ENCODE measurements at regions not wholly inside any gene's neighbourhood (a gene's known extent, or its start where the extent isn't known, plus 50 kb on each side); places are given as distances from the start of the nearest gene placed in this dataset.

DNA sequence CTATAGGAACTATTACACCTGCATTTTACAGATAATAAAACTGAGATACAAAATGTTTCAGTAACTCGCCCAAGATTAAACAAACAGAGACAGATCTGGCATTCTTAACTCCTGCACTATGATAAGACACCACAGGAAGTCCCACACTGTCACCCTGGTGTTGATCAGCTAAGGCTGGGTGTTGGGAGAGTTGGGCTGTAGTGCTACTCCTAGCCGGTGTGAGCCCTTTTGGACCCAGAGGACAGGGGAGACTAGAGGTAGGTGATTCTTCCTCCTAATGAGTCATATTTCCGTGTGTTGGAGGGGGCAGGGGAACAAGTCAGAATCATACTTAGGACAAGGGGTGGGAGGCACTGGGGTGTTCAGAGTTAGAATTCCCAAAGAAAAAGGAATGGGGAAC lies 353.2 kb upstream of the TENM4 start:
- H4K5ac ChIP-seq (ENCODE audit: low read depth, low read length) = no peak overlapping the region
- no peak overlapping the region for H3K56ac ChIP-seq (ENCODE audit: extremely low read depth, insufficient read depth, low read length)
- intact Hi-C loops (cut with micrococcal nuclease) = no loop called here
- H4K20me1 ChIP-seq (ENCODE audit: insufficient read depth, low read length) = no peaks in the 10 kb centered on the region
- H3K9me3 ChIP-seq (ENCODE audit: control insufficient read depth, insufficient read depth, low read length) = no peaks in the 10 kb centered on the region
- dilution Hi-C loops (cut with HindIII; ENCODE audit: low sequenced_read_pairs, unreplicated experiment) = no loop called here
- no peak overlapping the region for H3K27ac ChIP-seq (ENCODE audit: insufficient read depth, low read length)
- BruUV-seq (replicated peaks) = no TSS peak
- WGBS, 2 experiments (ENCODE audit: extremely low coverage in 2 of 2, insufficient read length in 1 of 2) = no CpG with 5 or more reads among the region's 3 CpGs
- H3K14ac ChIP-seq (replicated peaks; ENCODE audit: low read depth, low read length) = no peak overlapping the region
- H2BK20ac ChIP-seq (ENCODE audit: low read depth, low read length) = no peak overlapping the region
- H2AK5ac ChIP-seq (ENCODE audit: low read depth, low read length) = no peak overlapping the region
- in situ Hi-C loops (cut with MboI; ENCODE audit: low sequenced_read_pairs) = no loop called here
- no peak overlapping the region for H2AK9ac ChIP-seq (replicated peaks; ENCODE audit: low read depth, low read length, poor library complexity)
- H3K4me2 ChIP-seq (ENCODE audit: low read depth, low read length) = no peak overlapping the region
- ATAC-seq (ENCODE audit: low read depth) (no peak), DNase-seq (no peak)
- H3K4me3 ChIP-seq (ENCODE audit: insufficient read depth, low read depth, low read length) = no peak overlapping the region
- H2BK5ac ChIP-seq (ENCODE audit: low read depth, low read length, poor library complexity, severe bottlenecking) = no peak overlapping the region
- no peak overlapping the region for H3K23ac ChIP-seq (ENCODE audit: low read depth, low read length)
- H4K91ac ChIP-seq (ENCODE audit: insufficient read depth, low read depth, low read length) = no peak overlapping the region
- CTCF ChIA-PET = no interaction called here
- H2AFZ ChIP-seq (replicated peaks; ENCODE audit: low read length, poor library complexity) = no peak overlapping the region
- POLR2A ChIA-PET (ENCODE audit: unreplicated experiment) = no interaction called here
- no peaks in the 10 kb centered on the region for H3K79me1 ChIP-seq (ENCODE audit: low read depth in 1 of 2, low read length in 2 of 2)
- no peaks in the 10 kb centered on the region for H3K27me3 ChIP-seq (ENCODE audit: control insufficient read depth, insufficient read depth, low read length)
- H3K9ac ChIP-seq (ENCODE audit: low read depth, low read length) = no peak overlapping the region
- H3K18ac ChIP-seq (ENCODE audit: low read depth, low read length) = no peak overlapping the region
- H3K9me1 ChIP-seq (ENCODE audit: insufficient read depth, low read length) = no peaks in the 10 kb centered on the region
- H2BK15ac ChIP-seq (ENCODE audit: low read depth, low read length) = no peak overlapping the region
- no peak overlapping the region for H4K8ac ChIP-seq (ENCODE audit: low read depth in 2 of 2, low read length in 2 of 2)
- no peak overlapping the region for H2BK120ac ChIP-seq (ENCODE audit: low read depth, low read length)
- no peak overlapping the region for H3K4ac ChIP-seq (ENCODE audit: low read depth, low read length)
- no peaks in the 10 kb centered on the region for H3K4me1 ChIP-seq (ENCODE audit: control insufficient read depth, insufficient read depth, low read length)
- no peaks in the 10 kb centered on the region for H3K36me3 ChIP-seq (ENCODE audit: control insufficient read depth, insufficient read depth, low read length)
- TF ChIP-seq, protein P1, sequence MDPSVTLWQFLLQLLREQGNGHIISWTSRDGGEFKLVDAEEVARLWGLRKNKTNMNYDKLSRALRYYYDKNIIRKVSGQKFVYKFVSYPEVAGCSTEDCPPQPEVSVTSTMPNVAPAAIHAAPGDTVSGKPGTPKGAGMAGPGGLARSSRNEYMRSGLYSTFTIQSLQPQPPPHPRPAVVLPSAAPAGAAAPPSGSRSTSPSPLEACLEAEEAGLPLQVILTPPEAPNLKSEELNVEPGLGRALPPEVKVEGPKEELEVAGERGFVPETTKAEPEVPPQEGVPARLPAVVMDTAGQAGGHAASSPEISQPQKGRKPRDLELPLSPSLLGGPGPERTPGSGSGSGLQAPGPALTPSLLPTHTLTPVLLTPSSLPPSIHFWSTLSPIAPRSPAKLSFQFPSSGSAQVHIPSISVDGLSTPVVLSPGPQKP (IDR thresholded peaks at IDR 0.05; ENCODE audit: borderline replicate concordance, low read depth, low read length) = no peak
- no peak for TF ChIP-seq CEBPB (IDR thresholded peaks at IDR 0.05; ENCODE audit: low read depth, low read length)
- TF ChIP-seq NFE2L2 (IDR thresholded peaks at IDR 0.05; ENCODE audit: low read depth, low read length) = no peak
- TF ChIP-seq, protein P2, sequence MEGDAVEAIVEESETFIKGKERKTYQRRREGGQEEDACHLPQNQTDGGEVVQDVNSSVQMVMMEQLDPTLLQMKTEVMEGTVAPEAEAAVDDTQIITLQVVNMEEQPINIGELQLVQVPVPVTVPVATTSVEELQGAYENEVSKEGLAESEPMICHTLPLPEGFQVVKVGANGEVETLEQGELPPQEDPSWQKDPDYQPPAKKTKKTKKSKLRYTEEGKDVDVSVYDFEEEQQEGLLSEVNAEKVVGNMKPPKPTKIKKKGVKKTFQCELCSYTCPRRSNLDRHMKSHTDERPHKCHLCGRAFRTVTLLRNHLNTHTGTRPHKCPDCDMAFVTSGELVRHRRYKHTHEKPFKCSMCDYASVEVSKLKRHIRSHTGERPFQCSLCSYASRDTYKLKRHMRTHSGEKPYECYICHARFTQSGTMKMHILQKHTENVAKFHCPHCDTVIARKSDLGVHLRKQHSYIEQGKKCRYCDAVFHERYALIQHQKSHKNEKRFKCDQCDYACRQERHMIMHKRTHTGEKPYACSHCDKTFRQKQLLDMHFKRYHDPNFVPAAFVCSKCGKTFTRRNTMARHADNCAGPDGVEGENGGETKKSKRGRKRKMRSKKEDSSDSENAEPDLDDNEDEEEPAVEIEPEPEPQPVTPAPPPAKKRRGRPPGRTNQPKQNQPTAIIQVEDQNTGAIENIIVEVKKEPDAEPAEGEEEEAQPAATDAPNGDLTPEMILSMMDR (conservative IDR thresholded peaks at IDR 0.05; ENCODE audit: low read depth, low read length) = no peak
- TF ChIP-seq MAFK (IDR thresholded peaks at IDR 0.05; ENCODE audit: low read depth, low read length) = no peak
- no peak for TF ChIP-seq RCOR1 (IDR thresholded peaks at IDR 0.05; ENCODE audit: insufficient replicate concordance, low read length)
- TF ChIP-seq CHD1 (IDR thresholded peaks at IDR 0.05; ENCODE audit: low read depth, low read length) = no peak
- no peak for TF ChIP-seq RFX5 (IDR thresholded peaks at IDR 0.05; ENCODE audit: low read depth, low read length)
- TF ChIP-seq SMC3 (IDR thresholded peaks at IDR 0.05; ENCODE audit: low read depth, low read length) = no peak
- TF ChIP-seq MAZ (IDR thresholded peaks at IDR 0.05; ENCODE audit: borderline replicate concordance, low read depth, low read length) = no peak
- TF ChIP-seq, protein P3, sequence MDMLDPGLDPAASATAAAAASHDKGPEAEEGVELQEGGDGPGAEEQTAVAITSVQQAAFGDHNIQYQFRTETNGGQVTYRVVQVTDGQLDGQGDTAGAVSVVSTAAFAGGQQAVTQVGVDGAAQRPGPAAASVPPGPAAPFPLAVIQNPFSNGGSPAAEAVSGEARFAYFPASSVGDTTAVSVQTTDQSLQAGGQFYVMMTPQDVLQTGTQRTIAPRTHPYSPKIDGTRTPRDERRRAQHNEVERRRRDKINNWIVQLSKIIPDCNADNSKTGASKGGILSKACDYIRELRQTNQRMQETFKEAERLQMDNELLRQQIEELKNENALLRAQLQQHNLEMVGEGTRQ (IDR thresholded peaks at IDR 0.05; ENCODE audit: low read depth, low read length) = no peak
